CD4-positive, alpha-beta T cell treated with Interleukin-17A for 1 hour (primary cell): ENCODE measurements at regions not wholly inside any gene's neighbourhood (a gene's known extent, or its start where the extent isn't known, plus 50 kb on each side); places are given as distances from the start of the nearest gene placed in this dataset.

Experiments
- DNase-seq: peaks from one replicate; pipeline ENCODE4 v3.0.0-alpha.2; 2020

DNA sequence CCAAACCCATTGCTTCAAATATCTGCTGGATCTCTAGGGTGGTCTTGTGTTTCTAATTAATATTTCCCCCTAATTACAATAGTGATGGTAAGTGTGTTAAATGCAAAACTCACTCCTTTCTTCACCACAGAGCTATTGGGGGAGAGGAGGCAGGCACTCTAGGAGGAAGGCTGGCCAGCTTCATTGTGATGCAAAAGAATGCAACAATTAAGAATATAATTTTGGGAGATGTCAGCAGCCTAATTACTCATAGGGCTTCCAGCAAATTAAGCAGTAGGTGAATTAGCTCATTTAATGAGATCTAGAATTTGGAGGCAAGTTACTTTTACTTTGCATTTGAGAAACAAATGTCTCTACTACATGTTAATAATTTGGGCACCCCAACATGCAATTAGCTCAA, 560.4 kb upstream of the DAB1 start:
- no peak for DNase-seq

DNA sequence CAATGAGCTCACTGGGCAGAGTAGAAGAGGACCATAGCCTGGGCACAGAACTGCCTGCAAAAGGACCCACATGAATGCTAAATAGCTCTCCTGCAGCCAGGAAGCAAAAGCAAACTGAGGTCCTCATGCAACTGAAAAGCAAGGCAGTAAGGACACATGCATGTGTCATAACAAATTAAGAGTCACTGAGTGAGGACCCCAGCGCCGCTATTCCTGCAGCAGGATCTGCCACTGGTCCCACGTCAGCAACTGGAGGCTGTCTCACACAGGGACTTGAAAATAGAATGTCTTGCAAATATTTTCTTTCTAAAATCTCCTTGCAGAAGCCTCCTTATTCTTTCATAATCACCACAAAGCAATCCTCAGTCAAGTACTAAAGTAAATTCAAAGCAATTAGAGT, 559.6 kb upstream of the DAB1 start:
- DNase-seq, result no peak

- no peak for DNase-seq
Measured at GRCh38 chr1:57982852-57983251, 559.0 kb upstream of the DAB1 start.

- DNase-seq, result no peak
Measured at GRCh38 chr1:57976216-57976615, 552.4 kb upstream of the DAB1 start.

GRCh38 chr1:57968321-57968720, 544.5 kb upstream of the DAB1 start:
- no peak for DNase-seq

- no peak for DNase-seq
Measured at GRCh38 chr1:57966751-57967406, 543.0 kb upstream of the DAB1 start.

GRCh38 chr1:57966340-57966739, 542.5 kb upstream of the DAB1 start:
- no peak for DNase-seq

- DNase-seq, result no peak
Measured at GRCh38 chr1:57963581-57963980, 539.7 kb upstream of the DAB1 start.

GRCh38 chr1:57959531-57960241, 535.8 kb upstream of the DAB1 start:
- DNase-seq, result no peak

DNA sequence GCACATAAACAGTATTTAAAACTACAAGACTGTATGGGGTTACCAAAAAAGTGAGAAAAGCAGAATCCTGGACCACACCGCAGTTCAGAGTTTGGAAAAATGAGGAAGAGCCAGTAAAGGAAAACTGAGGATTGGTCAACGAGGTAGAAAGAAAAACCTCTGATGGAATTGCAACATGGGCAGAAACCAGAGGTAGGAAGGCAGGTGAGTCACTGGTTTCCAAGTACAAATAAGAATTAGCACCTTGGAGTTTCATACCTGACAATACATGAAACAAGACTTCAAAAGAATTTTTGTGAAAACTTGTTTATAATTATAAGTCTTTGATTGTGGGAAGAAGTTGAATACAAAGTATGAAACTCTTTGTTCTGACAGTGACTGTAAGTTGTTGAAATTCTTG, 533.7 kb upstream of the DAB1 start:
- no peak for DNase-seq

GRCh38 chr1:57951390-57951789, 527.5 kb upstream of the DAB1 start:
- no peak for DNase-seq

DNA sequence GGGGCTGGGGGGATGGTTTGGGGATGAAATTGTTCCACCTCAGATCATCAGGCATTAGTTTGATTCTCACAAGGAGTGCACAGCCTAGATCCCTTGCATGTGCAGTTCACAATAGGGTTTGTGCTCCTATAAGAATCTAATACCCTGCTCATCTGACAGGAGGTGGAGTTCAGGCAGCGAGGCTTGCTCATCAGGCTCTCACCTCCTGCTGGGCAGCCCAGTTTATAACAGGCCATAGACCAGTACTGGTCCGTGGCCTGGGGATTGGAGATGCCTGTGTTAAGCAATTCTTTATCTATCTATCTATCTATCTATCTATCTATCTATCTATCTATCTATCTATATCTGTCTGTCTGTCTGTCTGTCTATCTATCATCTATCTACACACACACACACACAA, 525.3 kb upstream of the DAB1 start:
- no peak for DNase-seq

DNA sequence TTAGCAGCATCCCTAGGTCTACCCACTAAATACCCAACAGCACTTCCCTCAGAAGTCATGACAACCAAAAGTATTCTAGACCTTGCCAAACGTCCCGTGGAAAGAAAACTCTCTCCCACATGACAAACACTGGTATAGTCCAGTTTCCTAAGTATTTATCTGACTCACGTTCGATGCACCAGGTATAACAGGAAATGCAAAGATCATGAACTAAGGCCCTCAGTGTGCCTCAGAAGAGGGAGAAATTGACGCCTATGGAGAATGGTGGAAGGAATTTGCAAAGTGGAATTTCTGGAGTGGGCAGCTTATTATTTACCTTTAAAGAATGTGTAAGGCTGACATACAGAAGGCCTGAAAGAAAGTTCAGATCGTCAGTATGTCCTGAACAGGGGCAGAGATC, 523.6 kb upstream of the DAB1 start:
- DNase-seq, result no peak

DNA sequence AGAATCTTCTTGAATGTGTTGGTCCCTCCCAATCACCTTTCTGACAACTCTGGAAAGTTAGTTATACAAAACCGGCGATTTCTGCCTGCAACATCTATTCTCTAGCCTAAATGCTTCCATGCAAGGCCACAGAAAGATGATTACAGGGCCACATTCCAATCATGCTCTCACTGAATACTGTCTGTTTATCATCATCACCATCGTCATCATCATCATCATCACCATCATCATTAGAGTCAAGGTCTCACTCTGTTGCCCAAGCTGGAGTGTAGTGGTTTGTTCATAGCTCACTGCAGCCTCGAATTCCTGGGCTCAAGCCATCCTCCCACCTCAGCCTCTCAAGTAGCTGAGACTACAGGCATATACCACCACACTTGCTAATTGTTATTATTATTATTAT, 521.2 kb upstream of the DAB1 start:
- no peak for DNase-seq

DNA sequence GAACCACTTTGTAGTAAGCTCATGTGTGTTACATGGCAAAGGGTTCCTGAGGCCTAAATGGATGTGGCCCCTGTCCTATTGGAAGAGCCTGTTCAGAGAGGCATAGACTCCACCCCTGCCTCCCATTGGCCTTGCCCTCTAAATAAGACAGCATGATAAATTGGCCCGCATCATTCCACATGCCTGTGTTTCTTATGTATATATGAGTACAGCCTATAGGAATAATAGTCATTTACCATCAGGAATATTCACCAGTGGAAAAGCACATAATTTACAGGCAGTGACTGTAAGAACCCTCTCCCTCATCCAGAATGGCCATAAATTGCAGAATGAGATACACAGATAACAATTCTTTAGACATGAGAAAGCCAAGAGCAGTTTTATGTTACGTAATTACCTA, 519.5 kb upstream of the DAB1 start:
- DNase-seq, result no peak

- DNase-seq, result no peak
Measured at GRCh38 chr1:57934745-57935144, 510.9 kb upstream of the DAB1 start.

- DNase-seq, result no peak
Measured at GRCh38 chr1:57927003-57927402, 503.1 kb upstream of the DAB1 start.

DNA sequence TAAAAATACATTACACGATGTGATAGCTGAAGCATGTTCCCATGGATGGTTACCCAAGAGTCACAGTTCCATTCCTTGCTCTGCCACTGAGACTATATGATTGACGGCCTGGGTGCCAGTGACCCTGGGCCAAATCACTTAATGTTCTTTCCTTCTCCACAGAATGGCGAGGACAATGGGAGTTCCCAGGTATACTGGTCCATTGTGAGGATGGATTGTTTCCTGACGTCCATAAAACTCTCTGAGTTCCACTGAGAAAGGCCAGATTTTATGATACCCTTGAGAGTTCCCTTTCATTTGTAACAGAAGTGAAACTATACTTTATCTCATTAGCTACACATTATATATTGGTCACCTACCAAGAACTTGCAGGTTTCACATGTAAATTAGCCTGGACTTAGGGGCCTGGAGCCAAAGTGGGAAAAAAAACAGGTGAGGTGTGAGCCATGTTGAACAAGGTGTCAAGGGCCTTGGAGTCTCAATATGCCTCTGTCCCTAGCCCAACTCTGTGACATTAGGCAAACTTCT, 502.2 kb upstream of the DAB1 start:
- no peak for DNase-seq

DNA sequence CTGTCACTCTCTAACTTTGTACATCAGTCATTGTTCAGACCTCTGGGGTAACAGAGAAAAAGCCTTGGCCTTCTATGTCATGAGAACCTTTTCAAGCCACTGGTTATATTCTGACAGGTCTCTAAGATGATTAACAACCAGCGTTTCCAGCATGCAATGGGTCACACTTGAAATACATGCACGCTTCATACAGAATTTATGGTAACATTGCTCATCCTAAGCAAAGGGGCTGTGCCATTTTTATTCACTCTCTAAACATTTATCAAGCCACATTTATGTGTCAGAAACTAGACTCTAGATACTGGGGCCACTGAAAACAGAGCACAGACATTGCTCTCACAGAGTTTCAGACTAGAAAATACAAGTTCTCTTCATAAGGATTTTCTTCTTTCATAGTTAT, 501.4 kb upstream of the DAB1 start:
- no peak for DNase-seq

GRCh38 chr1:57922130-57922529, 498.3 kb upstream of the DAB1 start:
- DNase-seq, result no peak

DNA sequence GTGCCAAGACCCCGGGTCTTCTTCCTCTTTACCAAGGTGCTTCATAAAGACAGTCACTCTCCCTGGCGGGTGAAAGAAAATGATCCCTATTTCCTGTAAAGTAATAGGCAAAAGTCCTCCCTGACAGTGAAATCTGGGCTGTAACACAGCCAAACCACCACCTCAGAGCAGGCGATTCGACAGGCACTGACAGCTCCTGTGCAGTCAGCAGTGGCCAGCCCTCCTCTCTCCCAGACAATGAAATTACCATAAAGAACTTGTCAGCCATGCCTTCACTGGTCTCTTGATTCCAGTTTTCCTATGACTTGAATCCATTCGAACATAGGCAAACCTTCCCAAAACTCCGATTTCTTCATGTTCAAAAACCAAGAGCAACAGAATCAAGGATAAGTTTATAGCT, 492.2 kb upstream of the DAB1 start:
- no peak for DNase-seq

- DNase-seq, result no peak
Measured at GRCh38 chr1:57911427-57911826, 487.6 kb upstream of the DAB1 start.

GRCh38 chr1:57910782-57911181, 486.9 kb upstream of the DAB1 start:
- DNase-seq, result no peak

DNA sequence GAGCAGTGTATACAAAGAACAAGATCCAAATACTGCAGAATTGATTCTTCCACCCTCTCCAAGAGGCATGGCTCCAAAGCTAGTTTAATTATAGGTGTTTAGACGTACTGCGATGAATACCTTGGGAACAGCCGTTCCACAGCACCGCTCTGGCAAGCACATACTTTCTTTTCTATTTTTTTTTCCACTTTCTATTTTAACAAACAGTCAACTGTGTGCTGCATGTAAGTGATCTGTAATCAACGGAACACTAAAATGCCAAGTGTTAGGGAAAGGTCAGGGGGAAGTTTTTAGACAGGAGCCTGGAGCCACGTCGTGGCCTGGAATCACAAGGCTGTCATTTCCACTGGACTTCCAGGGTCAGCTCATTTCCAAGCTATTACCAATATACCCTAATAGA, 486.4 kb upstream of the DAB1 start:
- DNase-seq, result no peak
